GM23248 (cell line): ENCODE measurements at regions not wholly inside any gene's neighbourhood (a gene's known extent, or its start where the extent isn't known, plus 50 kb on each side); places are given as distances from the start of the nearest gene placed in this dataset.
A peak's percentile ranks its signal among the peaks of the same experiment; 100 is the strongest.

Experiments used
- DNase-seq: peaks from one replicate; pipeline ENCODE4 v3.0.0-alpha.2; 2015
- H2AFZ ChIP-seq: fragments of 200-600 bp; sonication (generic); 2 replicates; pipeline ENCODE4 v1.6.1; 2016; ENCODE audit warnings: antibody characterized with exemption
- H3F3A ChIP-seq: fragments of 200-600 bp; sonication (generic); 2 replicates; pipeline ENCODE4 v1.6.1; 2016; ENCODE audit warnings: mild to moderate bottlenecking, antibody characterized with exemption, mixed run types; ENCODE audit not compliant: insufficient read depth
- H3K27ac ChIP-seq: fragments of 200-600 bp; sonication (generic); 2 replicates; pipeline ENCODE4 v1.5.1; 2016; ENCODE audit warnings: mild to moderate bottlenecking
- H3K27me3 ChIP-seq: fragments of 200-600 bp; sonication (generic); replicated peaks from 2 replicates; pipeline ENCODE4 v1.6.1; 2016; ENCODE audit warnings: mild to moderate bottlenecking; ENCODE audit not compliant: insufficient read depth
- H3K36me3 ChIP-seq: fragments of 200-600 bp; sonication (generic); 2 replicates; pipeline ENCODE4 v1.6.1; 2016; ENCODE audit warnings: low read depth, mild to moderate bottlenecking
- H3K4me1 ChIP-seq: fragments of 200-600 bp; sonication (generic); 2 replicates; pipeline ENCODE4 v1.6.1; 2016; ENCODE audit warnings: mild to moderate bottlenecking; ENCODE audit not compliant: insufficient read depth
- H3K4me2 ChIP-seq: fragments of 200-600 bp; sonication (generic); one replicate; pipeline ENCODE4 v1.6.1; 2016; ENCODE audit warnings: mild to moderate bottlenecking; ENCODE audit not compliant: unreplicated experiment
- H3K4me3 ChIP-seq: fragments of 200-600 bp; sonication (generic); 2 replicates; pipeline ENCODE4 v1.5.1; 2016; ENCODE audit warnings: mild to moderate bottlenecking
- H3K79me2 ChIP-seq: fragments of 200-600 bp; sonication (generic); 2 replicates; pipeline ENCODE4 v1.6.1; 2016; ENCODE audit warnings: mild to moderate bottlenecking; ENCODE audit not compliant: insufficient read depth
- H3K9ac ChIP-seq: fragments of 200-600 bp; sonication (generic); 2 replicates; pipeline ENCODE4 v1.6.1; 2016; ENCODE audit warnings: mild to moderate bottlenecking
- H3K9me2 ChIP-seq: fragments of 200-600 bp; sonication (generic); 2 replicates; pipeline ENCODE4 v1.6.1; 2016; ENCODE audit warnings: mixed run types, mild to moderate bottlenecking, moderate library complexity; ENCODE audit not compliant: insufficient read depth
- H3K9me3 ChIP-seq: fragments of 200-600 bp; sonication (generic); one replicate; pipeline ENCODE4 v1.6.1; 2017; ENCODE audit warnings: low read depth
- H4K20me1 ChIP-seq: fragments of 200-600 bp; sonication (generic); 2 replicates; pipeline ENCODE4 v1.6.0; 2016; ENCODE audit not compliant: insufficient read depth
- EZH2 ChIP-seq: fragments of 200-600 bp; sonication (generic); IDR thresholded peaks from 2 replicates; pipeline ENCODE4 v1.6.1; 2018; ENCODE audit warnings: antibody characterized with exemption, mild to moderate bottlenecking; ENCODE audit not compliant: insufficient read depth, poor library complexity, severe bottlenecking
- EZH2phosphoT487 ChIP-seq: fragments of 200-600 bp; sonication (generic); IDR thresholded peaks from 2 replicates; pipeline ENCODE4 v1.6.1; 2018; ENCODE audit warnings: antibody characterized with exemption, moderate library complexity, mild to moderate bottlenecking, low read depth; ENCODE audit not compliant: insufficient read depth
- WGBS, 2 experiments: methylation state at CpG; one replicate each; pipeline ENCODE4 v1.1.6; 2015 to 2017; ENCODE audit warnings: low lambda C conversion rate in 2 of 2, low coverage in 1 of 2; ENCODE audit errors: missing lambda C conversion rate in 2 of 2; 5-methylcytosine and 5-hydroxymethylcytosine counted together
- in situ Hi-C: fragments of 300-500 bp; cut with MboI; formaldehyde crosslinking; loops from 2 replicates; pipeline ENCODE4 v1.15.0; 2020

- no peak overlapping the region for H2AFZ ChIP-seq
- no peak overlapping the region for H3K4me3 ChIP-seq
- no peaks in the 10 kb centered on the region; the same call in 1 of the 2 replicates for H3K9me2 ChIP-seq
- DNase-seq, result no peak
- no peaks in the 10 kb centered on the region for H4K20me1 ChIP-seq
- H3K9ac ChIP-seq, result no peak overlapping the region
- no peaks in the 10 kb centered on the region for H3F3A ChIP-seq
- H3K4me2 ChIP-seq, result no peak overlapping the region
- no peaks in the 10 kb centered on the region for H3K27me3 ChIP-seq
- in situ Hi-C loops, result no loop called here
- no peak overlapping the region for H3K27ac ChIP-seq
- no peaks in the 10 kb centered on the region for H3K79me2 ChIP-seq
- H3K4me1 ChIP-seq, result no peaks in the 10 kb centered on the region
- H3K36me3 ChIP-seq, result no peaks in the 10 kb centered on the region
- no peaks in the 10 kb centered on the region for H3K9me3 ChIP-seq
- no peak for TF ChIP-seq EZH2
- no peak for TF ChIP-seq EZH2phosphoT487
- 91 to 100% methylated on average over 1 of the region's 1 CpG for WGBS, 2 experiments
Measured at GRCh38 chr7:19312416-19312815, 167.2 kb upstream of the FERD3L start.

DNA sequence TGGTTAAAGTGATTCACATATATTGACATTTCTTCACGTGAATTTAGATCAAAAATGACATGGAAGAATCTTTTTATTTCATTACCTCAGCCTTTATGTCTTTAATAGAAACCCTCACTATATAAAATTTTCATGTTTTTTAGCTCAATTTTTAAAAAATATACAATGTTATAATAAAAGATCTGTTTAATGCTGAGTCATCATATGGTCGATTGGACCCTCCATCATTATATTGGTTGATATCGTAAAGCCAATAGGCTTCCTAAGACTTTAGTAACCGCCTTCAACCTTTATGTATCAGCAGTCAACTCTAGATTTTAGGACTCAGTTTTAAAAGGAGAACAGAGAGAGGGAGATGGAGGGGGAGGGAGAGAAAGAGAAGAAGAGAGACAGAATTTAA is 162.3 kb upstream of the FERD3L start:
- in situ Hi-C loops, result no loop called here
- H4K20me1 ChIP-seq, result no peaks in the 10 kb centered on the region
- no peak overlapping the region for H3K4me2 ChIP-seq
- no peak overlapping the region for H2AFZ ChIP-seq
- WGBS, 2 experiments, result 72 to 81% methylated on average over 4 of the region's 4 CpGs
- no peaks in the 10 kb centered on the region for H3K9me3 ChIP-seq
- no peaks in the 10 kb centered on the region for H3K4me1 ChIP-seq
- DNase-seq, result no peak
- TF ChIP-seq EZH2 (no peak), EZH2phosphoT487 (no peak)
- H3K79me2 ChIP-seq, result no peaks in the 10 kb centered on the region
- no peaks in the 10 kb centered on the region for H3K27me3 ChIP-seq
- no peak overlapping the region for H3K9ac ChIP-seq
- H3F3A ChIP-seq, result no peaks in the 10 kb centered on the region
- no peak overlapping the region for H3K4me3 ChIP-seq
- H3K27ac ChIP-seq, result no peak overlapping the region
- no peaks in the 10 kb centered on the region for H3K36me3 ChIP-seq
- no peaks in the 10 kb centered on the region for H3K9me2 ChIP-seq

GRCh38 chr7:19305698-19306097 is 160.5 kb upstream of the FERD3L start:
- H4K20me1 ChIP-seq, result no peaks in the 10 kb centered on the region
- H3K9ac ChIP-seq, result no peak overlapping the region
- H3K79me2 ChIP-seq, result no peaks in the 10 kb centered on the region
- no peaks in the 10 kb centered on the region for H3F3A ChIP-seq
- H3K27ac ChIP-seq, result no peak overlapping the region
- no peaks in the 10 kb centered on the region for H3K9me2 ChIP-seq
- no peaks in the 10 kb centered on the region for H3K4me1 ChIP-seq
- H3K27me3 ChIP-seq, result no peaks in the 10 kb centered on the region
- 79 to 80% methylated on average over 2 of the region's 2 CpGs for WGBS, 2 experiments
- H3K4me2 ChIP-seq, result no peak overlapping the region
- H3K9me3 ChIP-seq, result no peaks in the 10 kb centered on the region
- no peak overlapping the region for H3K4me3 ChIP-seq
- in situ Hi-C loops, result no loop called here
- TF ChIP-seq EZH2phosphoT487 (no peak), EZH2 (no peak)
- H3K36me3 ChIP-seq, result no peaks in the 10 kb centered on the region
- DNase-seq, result no peak
- H2AFZ ChIP-seq, result no peak overlapping the region

DNA sequence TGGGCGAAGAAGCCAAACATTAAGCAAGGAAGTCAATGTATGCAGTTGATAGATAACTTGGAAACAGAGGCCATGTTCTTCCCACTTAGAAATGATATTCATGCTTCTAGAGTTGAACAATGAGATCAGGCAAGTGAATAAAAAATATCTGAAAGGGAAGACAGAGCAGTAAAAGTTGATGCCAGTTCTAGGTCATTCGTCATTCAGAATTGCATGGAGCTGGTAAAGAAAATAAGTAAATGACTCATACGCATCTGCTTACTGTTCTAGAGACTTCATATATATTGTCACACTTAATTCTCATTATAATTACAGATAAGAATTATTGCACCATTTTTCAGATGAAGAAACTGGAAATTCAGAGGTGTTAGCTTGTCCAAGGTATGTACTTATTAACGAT is 158.9 kb upstream of the FERD3L start:
- Histone ChIP-seq H3K79me2 (no peaks in the 10 kb centered on the region), H3K4me2 (no peak overlapping the region), H3K9me2 (no peaks in the 10 kb centered on the region), H3K9ac (no peak overlapping the region), H3K4me3 (no peak overlapping the region), H3K36me3 (no peaks in the 10 kb centered on the region), H3K9me3 (no peaks in the 10 kb centered on the region), H3K27ac (no peak overlapping the region), H2AFZ (no peak overlapping the region), H3K4me1 (no peaks in the 10 kb centered on the region), H3F3A (no peaks in the 10 kb centered on the region), H4K20me1 (no peaks in the 10 kb centered on the region), H3K27me3 (no peaks in the 10 kb centered on the region)
- no peak for TF ChIP-seq EZH2
- no peak for TF ChIP-seq EZH2phosphoT487
- in situ Hi-C loops, result no loop called here
- WGBS, 2 experiments, result 95 to 98% methylated on average over 4 of the region's 4 CpGs
- DNase-seq, result no peak

DNA sequence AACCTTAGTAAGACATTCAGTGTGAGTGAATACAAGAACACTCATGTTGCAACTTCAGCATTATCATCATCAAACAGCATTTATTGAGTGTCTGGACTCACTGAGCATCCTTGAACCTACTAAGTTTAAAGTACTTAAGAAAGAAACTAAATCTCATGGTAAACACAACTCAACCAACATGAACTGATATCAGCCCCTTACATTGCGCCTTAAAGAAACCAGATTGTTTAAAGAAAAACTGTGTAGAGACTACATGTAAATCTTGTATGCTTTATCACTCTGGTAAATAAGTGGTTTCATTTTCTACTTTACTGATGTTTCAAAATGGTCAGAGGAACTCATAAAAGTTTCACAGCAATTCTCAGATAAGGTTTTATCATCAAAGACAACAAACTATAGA is 157.5 kb upstream of the FERD3L start:
- no peak overlapping the region for H3K27ac ChIP-seq
- H3K27me3 ChIP-seq, result no peaks in the 10 kb centered on the region
- no peaks in the 10 kb centered on the region for H3K79me2 ChIP-seq
- WGBS, 2 experiments, result 91 to 94% methylated on average over 1 of the region's 1 CpG
- H3K9me3 ChIP-seq, result no peaks in the 10 kb centered on the region
- H4K20me1 ChIP-seq, result no peaks in the 10 kb centered on the region
- no peak overlapping the region for H3K4me2 ChIP-seq
- H2AFZ ChIP-seq, result peak overlapping the region; percentile 4; the same call in 1 of the 2 replicates
- H3K4me3 ChIP-seq, result no peak overlapping the region
- no peak overlapping the region for H3K9ac ChIP-seq
- in situ Hi-C loops, result no loop called here
- H3K4me1 ChIP-seq, result no peaks in the 10 kb centered on the region
- no peaks in the 10 kb centered on the region for H3K9me2 ChIP-seq
- TF ChIP-seq EZH2phosphoT487 (no peak), EZH2 (no peak)
- DNase-seq, result no peak
- no peaks in the 10 kb centered on the region for H3F3A ChIP-seq
- H3K36me3 ChIP-seq, result no peaks in the 10 kb centered on the region
